ENCODE measurements at regions not wholly inside any gene's neighbourhood (a gene's known extent, or its start where the extent isn't known, plus 50 kb on each side); places are given as distances from the start of the nearest gene placed in this dataset.
"Not testable (repeated sequence)": the region's sequence is repeated elsewhere in the genome, so short reads cannot be mapped to it uniquely, and the experiment has no call there.

- DNase-seq = no peak
Observed at GRCh38 chr5:18270635-18271338, 636.5 kb downstream of the TAF11L14 start.

DNA sequence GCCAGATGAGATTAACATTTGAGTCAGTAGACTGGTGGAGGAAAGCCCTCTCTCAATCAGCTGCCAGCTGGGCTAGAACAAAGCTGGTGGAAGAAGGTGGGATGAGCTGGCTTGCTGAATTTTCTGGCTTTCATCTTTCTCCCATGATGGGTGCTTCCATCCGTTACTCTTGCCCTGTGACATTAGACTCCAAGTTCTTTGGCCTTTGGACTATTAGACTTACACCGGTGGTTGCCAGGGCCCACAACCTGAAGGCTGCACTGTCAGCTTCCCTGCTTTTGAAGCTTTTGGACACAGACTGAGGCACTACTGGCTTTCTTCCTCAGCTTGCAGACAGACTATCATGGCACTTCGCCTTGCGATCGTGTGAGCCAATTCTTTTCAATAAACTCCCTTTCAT is 642.7 kb downstream of the TAF11L14 start:
- no peak for DNase-seq

GRCh38 chr5:18281947-18282581 is 647.8 kb downstream of the TAF11L14 start:
- peak; percentile 51 for DNase-seq

DNA sequence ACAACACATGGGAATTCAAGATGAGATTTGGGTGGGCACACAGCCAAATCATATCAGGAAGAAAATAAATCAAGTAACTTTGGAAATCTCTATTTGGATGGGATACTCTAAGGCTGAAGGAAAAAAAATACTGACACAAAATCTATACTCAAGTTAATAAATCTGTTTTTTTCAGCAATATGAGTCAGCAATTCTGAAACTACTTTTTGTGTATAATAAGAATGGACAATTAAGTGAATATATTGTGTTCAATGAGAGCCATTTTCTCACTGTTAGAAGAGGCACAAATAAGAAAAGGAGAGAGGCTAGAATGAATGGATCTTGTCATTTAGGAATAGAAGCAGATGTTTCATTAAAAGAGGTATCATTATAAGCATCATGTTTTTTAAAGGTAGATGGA is 651.0 kb downstream of the TAF11L14 start:
- DNase-seq = no peak

DNA sequence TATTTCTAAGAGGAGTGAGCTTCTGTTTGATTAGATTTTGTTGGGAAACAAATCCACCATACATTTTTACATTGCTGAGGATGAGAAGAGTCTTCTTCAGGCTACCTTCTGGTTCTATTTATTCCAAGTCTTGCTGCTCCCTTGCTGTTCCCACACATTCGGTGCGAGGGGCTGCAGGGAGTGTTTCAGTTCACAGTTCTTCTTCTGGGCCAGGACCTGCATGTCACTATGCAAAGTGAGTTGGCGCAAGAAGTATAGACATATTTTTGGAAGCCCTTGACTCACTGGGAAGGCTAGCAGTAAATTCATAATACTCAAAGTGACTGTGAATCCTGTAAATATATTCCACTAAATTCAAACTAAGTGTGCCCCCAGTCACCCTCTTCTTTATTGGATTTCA is 657.9 kb downstream of the TAF11L14 start:
- DNase-seq = no peak

DNA sequence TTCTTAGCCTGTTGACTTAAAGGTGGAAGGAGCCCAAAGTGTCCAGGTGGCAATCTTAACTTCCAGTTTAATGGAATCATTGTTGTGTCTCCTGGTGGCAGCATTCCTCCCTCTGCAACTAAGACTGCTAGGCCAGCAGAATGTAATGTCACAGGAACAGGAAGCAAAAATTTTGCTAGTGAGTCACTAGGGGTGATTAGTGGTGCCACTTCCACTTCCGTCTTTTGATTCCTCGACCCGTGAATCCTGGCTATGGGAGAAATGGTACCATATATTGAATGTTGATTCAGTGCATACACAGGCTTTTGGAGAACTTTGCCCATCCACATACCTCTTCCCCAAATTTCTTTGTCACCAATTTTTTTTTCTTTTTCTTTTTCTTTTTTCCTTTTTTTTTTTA is 661.4 kb downstream of the TAF11L14 start:
- not testable (repeated sequence) for DNase-seq

- no peak for DNase-seq
Observed at GRCh38 chr5:18299166-18299565, 664.9 kb downstream of the TAF11L14 start.

DNA sequence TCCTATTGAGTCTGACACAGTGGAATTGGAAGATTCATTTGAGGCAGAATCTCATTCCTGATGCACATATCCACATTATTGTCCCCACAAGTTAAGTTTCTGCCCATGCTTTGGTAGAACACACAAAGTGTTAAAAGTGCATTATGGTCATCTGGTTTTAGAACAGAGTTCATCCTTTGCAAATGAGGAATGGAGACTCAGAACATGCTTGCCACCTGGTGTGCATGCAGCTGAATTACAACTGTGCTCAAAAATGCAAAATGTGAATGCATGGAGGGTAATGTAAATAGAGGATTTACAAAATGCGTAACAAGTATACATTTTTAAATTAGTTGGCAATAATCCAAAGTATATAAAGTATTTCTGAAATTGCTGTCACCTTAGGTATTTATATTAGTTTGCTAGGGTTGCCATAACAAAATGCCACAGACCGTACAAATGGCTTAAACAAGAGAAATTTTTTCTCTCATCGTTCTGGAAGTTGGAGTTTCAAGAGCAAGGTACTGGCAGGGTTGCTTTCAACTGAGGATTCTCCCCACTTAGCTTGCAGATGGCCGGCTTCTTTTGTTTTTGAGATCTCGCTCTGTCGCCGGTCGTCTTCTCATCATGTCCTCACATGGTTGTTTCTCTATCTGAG is 671.1 kb downstream of the TAF11L14 start:
- DNase-seq = no peak

GRCh38 chr5:18311266-18311665 is 677.0 kb downstream of the TAF11L14 start:
- DNase-seq = no peak

- no peak for DNase-seq
Observed at GRCh38 chr5:18312016-18312415, 677.8 kb downstream of the TAF11L14 start.

GRCh38 chr5:18314192-18314778 is 680.0 kb downstream of the TAF11L14 start:
- no peak for DNase-seq

GRCh38 chr5:18321262-18321942 is 687.1 kb downstream of the TAF11L14 start:
- DNase-seq = no peak

GRCh38 chr5:18323891-18324290 is 689.6 kb downstream of the TAF11L14 start:
- DNase-seq = no peak

DNA sequence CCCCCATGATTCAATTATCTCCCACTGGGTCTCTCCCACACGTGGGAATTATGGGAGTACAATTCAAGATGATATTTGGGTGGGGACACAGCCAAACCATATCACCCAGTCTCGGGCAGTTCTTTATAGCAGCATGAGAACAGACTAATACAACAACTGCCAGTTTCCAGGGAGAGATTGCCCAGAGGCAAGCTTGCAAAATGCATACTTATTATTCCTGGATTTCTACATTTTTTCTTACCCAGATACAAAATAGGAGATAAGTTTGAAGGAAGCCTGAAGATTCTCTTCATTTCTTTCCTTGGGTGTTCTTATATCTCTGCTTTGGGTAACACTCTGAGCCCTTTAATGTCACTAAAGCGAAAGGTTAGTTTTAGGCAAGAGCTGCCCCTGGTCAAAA is 691.2 kb downstream of the TAF11L14 start:
- no peak for DNase-seq

DNA sequence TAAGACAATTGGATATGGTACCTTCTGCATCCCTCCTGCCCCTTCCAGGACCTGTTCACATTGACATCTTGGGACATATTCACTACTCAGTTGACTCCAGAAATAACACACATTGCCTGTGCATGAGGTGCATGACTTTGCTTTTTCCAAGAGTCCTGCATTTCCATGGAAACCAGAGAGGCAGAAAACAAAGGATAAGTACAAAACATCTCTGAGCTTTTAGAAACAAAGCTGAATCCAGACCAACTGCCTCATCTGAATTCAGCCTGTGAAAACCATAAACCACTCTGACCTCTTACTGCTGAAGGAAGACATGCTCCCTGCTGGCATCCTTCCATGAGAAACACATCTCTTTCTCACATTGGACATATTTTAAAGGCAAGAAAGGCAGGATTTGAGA is 695.1 kb downstream of the TAF11L14 start:
- DNase-seq = no peak

DNA sequence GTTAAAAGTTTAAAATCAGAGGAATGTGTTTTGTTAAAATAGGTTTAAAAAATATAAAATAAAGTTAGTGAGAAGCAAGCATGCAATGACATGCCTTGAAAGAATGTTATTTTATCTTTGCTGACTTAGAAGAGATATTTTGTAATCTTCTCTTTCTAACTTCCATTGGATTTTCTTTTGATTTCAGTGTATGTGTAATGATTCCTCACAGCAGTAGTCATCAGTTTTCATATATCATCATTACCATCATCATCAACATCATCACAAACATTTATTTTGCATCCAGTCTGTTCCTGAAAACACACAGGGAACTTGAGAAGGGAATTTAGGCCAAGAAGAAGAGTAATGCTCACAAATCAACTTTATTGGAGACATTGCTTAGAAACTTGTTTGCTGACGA is 699.6 kb downstream of the TAF11L14 start:
- no peak for DNase-seq

GRCh38 chr5:18334949-18335348 is 700.7 kb downstream of the TAF11L14 start:
- DNase-seq = no peak

- DNase-seq = no peak
Observed at GRCh38 chr5:18354828-18355227, 720.6 kb downstream of the TAF11L14 start.

GRCh38 chr5:18357486-18357885 is 723.2 kb downstream of the TAF11L14 start:
- no peak for DNase-seq

DNA sequence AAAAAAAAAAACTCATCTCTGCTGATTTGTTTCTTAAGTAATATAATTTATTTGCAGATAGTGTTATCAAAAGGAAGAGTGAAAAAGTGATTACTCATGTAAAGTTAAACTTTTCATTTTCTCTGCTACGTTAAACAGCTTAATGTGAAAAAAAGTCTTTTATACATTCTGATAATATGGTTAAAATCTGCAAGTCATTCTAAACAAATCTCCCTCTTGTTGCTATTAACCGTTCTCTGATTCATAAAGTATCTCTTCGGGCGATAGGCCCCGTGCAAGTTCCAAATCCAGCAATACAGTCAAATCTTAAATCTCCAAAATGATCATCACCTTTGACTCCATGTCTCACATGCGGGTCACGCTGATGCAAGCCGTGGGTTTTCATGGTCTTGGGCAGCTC is 732.0 kb downstream of the TAF11L14 start:
- no peak for DNase-seq

- DNase-seq = no peak
Observed at GRCh38 chr5:18370531-18370930, 736.3 kb downstream of the TAF11L14 start.

DNA sequence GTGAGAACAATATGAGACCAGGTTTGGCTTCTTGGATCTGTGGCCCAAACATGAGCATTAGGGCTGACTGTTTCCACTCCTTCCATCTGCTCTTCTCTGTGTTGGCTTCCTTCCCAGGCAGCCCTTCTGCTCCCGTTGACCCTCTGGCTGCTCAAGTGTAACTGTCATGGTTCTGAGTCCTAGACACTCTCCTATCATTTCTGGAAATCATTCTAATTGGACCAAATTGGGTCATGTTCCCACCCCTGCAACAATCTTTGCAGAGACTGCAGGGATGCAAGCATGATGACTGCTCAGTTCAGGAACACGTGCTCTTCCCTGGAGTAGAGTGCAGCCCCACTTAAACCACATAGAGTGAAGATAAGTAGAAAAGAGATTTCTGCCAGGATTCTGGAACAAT is 741.4 kb downstream of the TAF11L14 start:
- no peak for DNase-seq

- no peak for DNase-seq
Observed at GRCh38 chr5:18378066-18378465, 743.8 kb downstream of the TAF11L14 start.

All from DMS153 (cell line).